SK-N-SH (cell line): ENCODE measurements at regions not wholly inside any gene's neighbourhood (a gene's known extent, or its start where the extent isn't known, plus 50 kb on each side); places are given as distances from the start of the nearest gene placed in this dataset.

Source experiments
- CTCF ChIP-seq: fragments of 200-600 bp; sonication (generic); IDR thresholded peaks from 2 replicates; pipeline ENCODE4 v1.6.1; 2017; ENCODE audit warnings: antibody characterized with exemption, mild to moderate bottlenecking, moderate library complexity
- EP300 ChIP-seq, 2 experiments: IDR thresholded peaks; 2 replicates each; pipeline versions ENCODE4 v1.4.0 to v1.6.1; 2012; ENCODE audit warnings: borderline replicate concordance in 1 of 2, low read depth in 1 of 2, low read length in 1 of 2
- EZH2phosphoT487 ChIP-seq: fragments of 200-600 bp; sonication (generic); IDR thresholded peaks from 2 replicates; pipeline ENCODE4 v1.6.1; 2017; ENCODE audit warnings: low read depth, mixed run types, mild to moderate bottlenecking, antibody characterized with exemption, moderate library complexity, borderline replicate concordance

DNA sequence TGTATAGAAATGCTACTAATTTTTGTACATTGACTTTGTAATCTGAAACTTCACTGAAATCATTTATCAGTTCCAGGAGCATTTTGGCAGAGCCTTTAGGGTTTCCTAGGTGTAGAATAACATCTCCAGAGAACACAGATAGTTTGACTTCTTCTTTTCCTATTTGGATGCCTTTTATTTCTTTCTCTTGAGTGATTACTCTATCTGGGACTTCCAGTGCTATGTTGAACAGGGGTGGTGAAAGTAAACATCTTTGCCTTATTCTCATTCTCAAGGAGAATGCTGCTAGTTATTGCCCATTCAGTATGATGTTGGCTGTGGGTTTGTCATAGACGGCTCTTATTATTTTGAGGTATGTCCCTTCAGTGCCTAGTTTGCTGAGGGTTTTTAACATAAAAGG lies 697.9 kb upstream of the ROBO1 start:
- TF ChIP-seq EP300 (IDR thresholded peaks at IDR 0.05; ENCODE audit: borderline replicate concordance in 1 of 2, low read depth in 1 of 2, low read length in 1 of 2) (no peak), CTCF (no peak), EZH2phosphoT487 (no peak)
